ENCODE measurements at regions not wholly inside any gene's neighbourhood (a gene's known extent, or its start where the extent isn't known, plus 50 kb on each side); places are given as distances from the start of the nearest gene placed in this dataset.

DNA sequence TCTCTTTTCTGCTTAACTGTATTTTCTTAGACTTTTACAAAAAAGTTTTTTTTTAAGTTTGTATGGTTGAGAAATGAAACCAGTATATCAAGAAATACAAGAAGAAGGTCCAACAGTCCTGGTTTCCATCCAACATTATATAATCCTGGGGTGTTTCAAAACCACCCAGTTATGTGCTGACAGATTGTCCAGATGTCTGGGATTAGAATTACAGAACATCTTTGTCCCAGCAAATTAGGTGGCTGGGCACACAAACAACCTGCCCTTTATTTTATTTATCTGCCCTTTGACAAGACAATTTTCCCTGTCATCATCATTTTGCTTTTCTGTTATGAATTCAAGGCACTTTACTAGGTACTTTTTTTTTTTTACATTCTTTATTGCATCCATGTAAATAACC is 622.1 kb downstream of the PLPP3 start:
- no peak for DNase-seq (ENCODE audit: low spot score)
- TF ChIP-seq CTCF (IDR thresholded peaks at IDR 0.05; ENCODE audit: extremely low read depth, missing control alignments), result no peak

- no peak for DNase-seq (ENCODE audit: low spot score)
- no peak for TF ChIP-seq CTCF (IDR thresholded peaks at IDR 0.05; ENCODE audit: extremely low read depth, missing control alignments)
Measured at GRCh38 chr1:55955016-55955621, 624.2 kb downstream of the PLPP3 start.

DNA sequence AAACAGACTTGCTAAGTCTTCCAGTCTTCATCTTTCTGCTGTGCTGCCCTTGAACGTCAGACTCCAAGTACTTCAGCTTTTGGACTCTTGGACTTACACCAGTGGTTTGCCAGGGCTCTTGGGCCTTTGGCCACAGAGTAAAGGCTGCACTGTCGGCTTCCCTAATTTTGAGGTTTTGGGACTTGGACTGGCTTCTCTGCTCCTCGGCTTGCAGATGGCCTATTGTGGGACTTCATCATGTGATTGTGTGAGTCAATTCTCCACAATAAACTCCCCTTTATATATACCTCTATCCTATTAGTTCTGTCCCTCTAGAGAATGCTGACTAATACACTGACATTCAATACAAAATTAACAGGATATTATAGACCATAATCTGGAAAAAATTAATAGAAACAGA is 628.1 kb downstream of the PLPP3 start:
- no peak for DNase-seq (ENCODE audit: low spot score)
- no peak for TF ChIP-seq CTCF (IDR thresholded peaks at IDR 0.05; ENCODE audit: extremely low read depth, missing control alignments)

GRCh38 chr1:55947446-55947845 is 631.9 kb downstream of the PLPP3 start:
- TF ChIP-seq CTCF (IDR thresholded peaks at IDR 0.05; ENCODE audit: extremely low read depth, missing control alignments), result no peak
- DNase-seq (ENCODE audit: low spot score), result no peak

DNA sequence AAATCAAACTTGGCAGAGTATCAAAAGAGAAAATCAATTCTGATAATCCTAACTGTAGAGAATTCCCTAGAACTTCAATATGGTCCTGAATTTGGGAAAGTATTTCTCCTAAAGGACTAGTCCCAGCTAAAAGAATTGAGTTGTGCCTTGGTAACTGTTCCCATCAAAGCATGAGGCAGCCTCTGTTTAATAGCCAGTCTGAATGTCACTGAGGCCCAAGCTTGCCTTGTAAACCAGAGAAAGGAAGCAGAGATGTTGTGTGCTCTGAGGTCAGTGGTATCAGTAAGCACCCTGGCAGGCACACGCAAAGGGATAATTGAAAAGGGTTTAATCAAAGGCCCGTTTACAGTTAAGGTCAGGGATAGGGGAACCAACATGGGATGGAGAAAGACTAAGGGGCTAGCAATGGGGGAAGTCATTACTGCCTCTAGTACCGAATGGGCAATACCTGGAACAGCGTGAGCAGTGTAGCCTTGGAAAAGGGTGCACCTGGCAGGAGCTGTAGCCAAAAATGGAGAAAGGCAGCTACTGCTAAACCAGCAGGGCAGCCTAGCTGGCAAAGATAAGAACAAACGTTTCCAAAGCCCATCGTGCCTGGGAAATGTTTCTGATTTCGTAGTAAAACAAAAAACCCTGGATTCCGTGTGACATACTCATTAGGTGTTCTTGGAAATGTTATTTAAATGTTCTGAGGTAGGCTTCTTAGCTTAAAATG is 635.5 kb downstream of the PLPP3 start:
- TF ChIP-seq CTCF (IDR thresholded peaks at IDR 0.05; ENCODE audit: extremely low read depth, missing control alignments), result no peak
- no peak for DNase-seq (ENCODE audit: low spot score)

DNA sequence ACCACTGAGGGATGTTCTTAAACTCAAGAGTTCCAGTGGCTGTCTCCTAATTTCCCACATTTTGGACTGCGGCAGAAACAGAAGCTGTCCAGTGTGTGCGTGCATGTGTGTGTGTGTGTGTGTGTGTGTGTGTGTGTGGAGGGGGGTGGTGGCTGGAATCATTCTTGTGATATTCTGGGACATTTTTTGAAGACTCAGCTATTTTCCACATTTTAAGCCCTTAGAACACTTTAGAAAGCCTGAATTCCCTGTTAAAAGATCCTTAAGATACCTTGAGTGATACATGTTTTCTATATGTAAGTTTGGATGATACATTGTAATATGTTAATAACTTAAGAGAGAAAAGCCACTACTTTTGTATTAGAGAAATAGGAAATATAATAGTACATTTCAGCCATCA is 636.4 kb downstream of the PLPP3 start:
- no peak for DNase-seq (ENCODE audit: low spot score)
- no peak for TF ChIP-seq CTCF (IDR thresholded peaks at IDR 0.05; ENCODE audit: extremely low read depth, missing control alignments)

DNA sequence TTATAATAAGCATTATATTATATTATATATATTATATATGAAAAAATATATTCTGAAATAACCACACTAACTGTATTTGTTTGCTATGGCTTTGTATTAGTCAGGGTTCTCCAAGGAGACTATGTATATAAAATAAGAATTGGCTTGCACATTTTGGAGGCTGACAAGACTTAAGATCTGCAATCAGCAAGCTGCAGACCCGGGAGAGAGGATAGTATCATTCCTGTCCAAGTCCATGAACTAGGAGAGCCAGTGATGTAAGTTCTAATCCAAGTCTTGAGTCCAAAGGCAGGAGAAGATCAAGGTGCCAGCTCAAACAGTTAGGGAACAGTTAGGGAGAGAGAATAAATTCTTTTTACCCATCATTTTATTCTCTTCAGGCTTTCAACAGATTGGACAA is 639.5 kb downstream of the PLPP3 start:
- no peak for TF ChIP-seq CTCF (IDR thresholded peaks at IDR 0.05; ENCODE audit: extremely low read depth, missing control alignments)
- DNase-seq (ENCODE audit: low spot score), result no peak

Data from GM20000 (cell line).